H1 (cell line): ENCODE measurements at regions not wholly inside any gene's neighbourhood (a gene's known extent, or its start where the extent isn't known, plus 50 kb on each side); places are given as distances from the start of the nearest gene placed in this dataset.
A peak's percentile ranks its signal among the peaks of the same experiment; 100 is the strongest.

Source experiments
- CTCF ChIA-PET: fragments of 300-600 bp; sonication (Branson Sonifier 250); formaldehyde crosslinking; loops from one replicate; lab custom pipeline; 2021; ENCODE audit not compliant: partially characterized antibody; lab: Charles Lee
- POLR2A ChIA-PET: fragments of 300-600 bp; sonication (Branson Sonifier 250); formaldehyde crosslinking; loops from one replicate; lab custom pipeline; 2021; ENCODE audit warnings: inconsistent platforms; ENCODE audit not compliant: partially characterized antibody; lab: Charles Lee
- DNase-seq, 2 experiments: peaks; one replicate each; pipeline versions ENCODE4 v3.0.0 to v3.0.0-alpha.2; 2010 to 2022; ENCODE audit warnings: low spot score in 2 of 2, low read depth in 1 of 2, mixed read lengths in 1 of 2
- FAIRE-seq: peaks from 2 replicates; lab custom pipeline; 2011; peaks lifted over from hg19 to GRCh38; lab: Jason Lieb, UNC
- H2AFZ ChIP-seq: 2 replicates; pipeline ENCODE4 v1.8.1; 2012; ENCODE audit warnings: low read length, inconsistent platforms
- H2AK5ac ChIP-seq: 2 replicates; pipeline ENCODE4 v1.6.1; 2013; ENCODE audit warnings: low read depth, low read length
- H2BK120ac ChIP-seq: replicated peaks from 2 replicates; pipeline ENCODE3; 2013; ENCODE audit warnings: low read depth, low read length, inconsistent platforms
- H2BK12ac ChIP-seq: 2 replicates; pipeline ENCODE4 v1.6.1; 2013; ENCODE audit warnings: low read depth, low read length
- H2BK15ac ChIP-seq: 2 replicates; pipeline ENCODE4 v1.6.1; 2013; ENCODE audit warnings: low read length
- H2BK20ac ChIP-seq: 2 replicates; pipeline ENCODE4 v1.6.1; 2013; ENCODE audit warnings: low read length
- H2BK5ac ChIP-seq: 2 replicates; pipeline ENCODE4 v1.6.1; 2013; ENCODE audit warnings: low read depth, low read length
- H3K14ac ChIP-seq: 2 replicates; pipeline ENCODE4 v1.6.1; 2013; ENCODE audit warnings: inconsistent platforms; ENCODE audit not compliant: insufficient read length
- H3K18ac ChIP-seq: 2 replicates; pipeline ENCODE4 v1.6.1; 2013; ENCODE audit warnings: low read length; ENCODE audit errors: extremely low read depth
- H3K23ac ChIP-seq: 2 replicates; pipeline ENCODE4 v1.6.1; 2013; ENCODE audit warnings: inconsistent platforms; ENCODE audit not compliant: insufficient read length
- H3K23me2 ChIP-seq: 2 replicates; pipeline ENCODE4 v1.6.1; 2013; ENCODE audit warnings: low read depth, low read length
- H3K27ac ChIP-seq: 2 replicates; pipeline ENCODE4 v1.6.1; 2011; ENCODE audit warnings: low read depth, low read length, inconsistent platforms
- H3K27me3 ChIP-seq, 4 experiments: replicated peaks in 1 of 4; 1 replicate in 1 of 4; 2 replicates in 3 of 4; pipeline versions ENCODE4 v1.6.1 to v1.8.1; 2011 to 2013; ENCODE audit warnings: low read length in 3 of 4, mild to moderate bottlenecking in 3 of 4, inconsistent platforms in 2 of 4, mixed read lengths in 2 of 4, moderate library complexity in 1 of 4; ENCODE audit not compliant: control insufficient read depth in 3 of 4, insufficient read depth in 3 of 4; ENCODE audit errors: extremely low read depth in 1 of 4
- H3K36me3 ChIP-seq, 4 experiments: 2 replicates each; pipeline versions ENCODE4 v1.6.1 to v1.8.1; 2011 to 2013; ENCODE audit warnings: mild to moderate bottlenecking in 4 of 4, low read length in 3 of 4, moderate library complexity in 2 of 4, control low read depth in 1 of 4, inconsistent platforms in 1 of 4; ENCODE audit not compliant: insufficient read depth in 4 of 4, control insufficient read depth in 2 of 4
- H3K4ac ChIP-seq: replicated peaks from 2 replicates; pipeline ENCODE3; 2013; ENCODE audit warnings: low read length, low read depth, mixed read lengths, inconsistent platforms; ENCODE audit not compliant: insufficient read length
- H3K4me1 ChIP-seq, 4 experiments: replicated peaks in 1 of 4; 1 replicate in 1 of 4; 2 replicates in 3 of 4; pipeline versions ENCODE4 v1.6.1 to v1.8.1; 2011 to 2013; ENCODE audit warnings: low read length in 3 of 4, inconsistent platforms in 2 of 4, mixed read lengths in 1 of 4; ENCODE audit not compliant: insufficient read depth in 4 of 4, control insufficient read depth in 3 of 4
- H3K4me2 ChIP-seq, 2 experiments: 2 replicates each; pipeline versions ENCODE4 v1.6.1 to v1.8.1; 2011 to 2013; ENCODE audit warnings: low read depth in 2 of 2, low read length in 2 of 2, control low read depth in 1 of 2, inconsistent platforms in 1 of 2, mild to moderate bottlenecking in 1 of 2; ENCODE audit not compliant: insufficient read depth in 1 of 2
- H3K4me3 ChIP-seq, 4 experiments: fragments of 200-600, 300-600 bp in 1 of 4; sonication (generic), shearing (Covaris generic), sonication (Bioruptor Twin) in 1 of 4; 2 replicates each; pipeline versions ENCODE4 v1.5.1 to v1.8.1; 2011 to 2016; ENCODE audit warnings: low read length in 4 of 4, low read depth in 3 of 4, control low read depth in 2 of 4, inconsistent platforms in 2 of 4, mild to moderate bottlenecking in 2 of 4, mixed read lengths in 1 of 4, moderate library complexity in 1 of 4; ENCODE audit not compliant: insufficient read depth in 2 of 4; ENCODE audit errors: extremely low read depth in 1 of 4
- H3K56ac ChIP-seq: replicated peaks from 2 replicates; pipeline ENCODE3; 2013; ENCODE audit warnings: low read depth, mild to moderate bottlenecking, mixed read lengths, low read length, inconsistent platforms; ENCODE audit not compliant: insufficient read length
- H3K79me1 ChIP-seq: 2 replicates; pipeline ENCODE4 v1.6.1; 2013; ENCODE audit warnings: low read depth, low read length, control low read depth
- H3K79me2 ChIP-seq, 2 experiments: 2 replicates each; pipeline versions ENCODE4 v1.6.1 to v1.8.1; 2012 to 2013; ENCODE audit warnings: low read length in 2 of 2, mild to moderate bottlenecking in 2 of 2, inconsistent platforms in 1 of 2; ENCODE audit not compliant: insufficient read depth in 2 of 2, control insufficient read depth in 1 of 2
- H3K9ac ChIP-seq, 4 experiments: replicated peaks in 1 of 4; 1 replicate in 1 of 4; 2 replicates in 3 of 4; pipeline versions ENCODE4 v1.6.1 to v1.8.1; 2011 to 2013; ENCODE audit warnings: low read depth in 3 of 4, low read length in 3 of 4, control low read depth in 2 of 4, mild to moderate bottlenecking in 2 of 4, moderate library complexity in 2 of 4, inconsistent platforms in 1 of 4; ENCODE audit errors: extremely low read depth in 1 of 4
- H3K9me3 ChIP-seq, 2 experiments: 2 replicates each; pipeline versions ENCODE4 v1.6.1 to v1.8.1; 2012 to 2013; ENCODE audit warnings: mild to moderate bottlenecking in 2 of 2, moderate library complexity in 2 of 2, control low read depth in 1 of 2, inconsistent platforms in 1 of 2, low read depth in 1 of 2, low read length in 1 of 2, mixed read lengths in 1 of 2; ENCODE audit not compliant: insufficient read depth in 2 of 2
- H4K20me1 ChIP-seq, 2 experiments: replicated peaks in 1 of 2; 2 replicates each; pipeline versions ENCODE3 to v1.8.1; 2011 to 2013; ENCODE audit warnings: inconsistent platforms in 2 of 2, low read length in 2 of 2, mild to moderate bottlenecking in 1 of 2; ENCODE audit not compliant: insufficient read depth in 2 of 2, control insufficient read depth in 1 of 2
- H4K5ac ChIP-seq: 2 replicates; pipeline ENCODE4 v1.6.1; 2013; ENCODE audit warnings: low read length, low read depth, mixed read lengths, inconsistent platforms; ENCODE audit not compliant: insufficient read length
- H4K8ac ChIP-seq: 2 replicates; pipeline ENCODE4 v1.8.0; 2013; ENCODE audit warnings: mild to moderate bottlenecking, moderate library complexity, low read length, inconsistent platforms; ENCODE audit not compliant: insufficient read depth; ENCODE audit errors: extremely low read depth
- H4K91ac ChIP-seq: replicated peaks from 2 replicates; pipeline ENCODE3; 2013; ENCODE audit warnings: low read length, mixed read lengths, inconsistent platforms; ENCODE audit not compliant: insufficient read length
- ASH2L ChIP-seq: fragments of 200-600, 300-600 bp; sonication (generic); IDR thresholded peaks from one replicate; pipeline ENCODE4 v1.7.1; 2017; ENCODE audit warnings: low read length
- BCL11A ChIP-seq, 2 experiments: IDR thresholded peaks; one replicate each; pipeline ENCODE4 v1.6.1; 2011; ENCODE audit warnings: low read depth in 2 of 2, low read length in 2 of 2, mild to moderate bottlenecking in 2 of 2
- CBX5 ChIP-seq: fragments of 300-800, 300-1000 bp; sonication (generic); IDR thresholded peaks from 2 replicates; pipeline ENCODE4 v1.7.1; 2016; ENCODE audit warnings: antibody characterized with exemption, low read length, low read depth
- CBX8 ChIP-seq: fragments of 300-800, 300-1000 bp; sonication (generic); IDR thresholded peaks from 2 replicates; pipeline ENCODE4 v1.7.1; 2016; ENCODE audit warnings: low read depth, low read length, borderline replicate concordance
- CHD1 ChIP-seq: IDR thresholded peaks from 2 replicates; pipeline ENCODE4 v1.6.1; 2012; ENCODE audit warnings: low read depth, low read length, improper control_type of control experiment
- KDM1A ChIP-seq: fragments of 200-600, 300-600 bp; sonication (generic); IDR thresholded peaks from 2 replicates; pipeline ENCODE4 v1.7.1; 2016; ENCODE audit warnings: mild to moderate bottlenecking, low read length, borderline replicate concordance
- POLR2A ChIP-seq, 2 experiments: IDR thresholded peaks; 1 replicate in 1 of 2; 2 replicates in 1 of 2; pipeline ENCODE4 v1.6.1; 2011; ENCODE audit warnings: low read depth in 2 of 2, low read length in 2 of 2, mild to moderate bottlenecking in 2 of 2; ENCODE audit errors: control extremely low read depth in 1 of 2
- RFX5 ChIP-seq: IDR thresholded peaks from 2 replicates; pipeline ENCODE4 v1.6.1; 2011; ENCODE audit warnings: low read depth, low read length, improper control_type of control experiment, borderline replicate concordance
- SP2 ChIP-seq: IDR thresholded peaks from 2 replicates; pipeline ENCODE4 v1.6.1; 2012; ENCODE audit warnings: mild to moderate bottlenecking, low read length, inconsistent platforms
- SRF ChIP-seq: IDR thresholded peaks from 2 replicates; pipeline ENCODE4 v1.6.1; 2011; ENCODE audit warnings: mild to moderate bottlenecking, low read depth, low read length, moderate library complexity
- SUZ12 ChIP-seq: fragments of 200-600 bp; sonication (generic); IDR thresholded peaks from 2 replicates; pipeline ENCODE4 v1.6.1; 2012; ENCODE audit warnings: mild to moderate bottlenecking, inconsistent platforms, low read length, moderate library complexity, mixed read lengths
- TAF7 ChIP-seq: optimal IDR thresholded peaks from 2 replicates; pipeline ENCODE3; 2011; ENCODE audit warnings: low read depth, mild to moderate bottlenecking, inconsistent platforms, low read length, moderate library complexity, borderline replicate concordance
- WGBS, 2 experiments: shearing (Covaris generic) in 1 of 2; methylation state at CpG; one replicate each; pipeline versions ENCODE4 v1.1.6 to v1.1.7; 2013 to 2015; ENCODE audit warnings: low lambda C conversion rate in 2 of 2, mixed read lengths in 2 of 2, inconsistent platforms in 1 of 2, low coverage in 1 of 2, missing lambda C conversion rate in 1 of 2; ENCODE audit not compliant: insufficient replicate concordance in 2 of 2, insufficient coverage in 1 of 2, insufficient read length in 1 of 2; ENCODE audit errors: extremely low coverage in 1 of 2, missing lambda C conversion rate in 1 of 2; 5-methylcytosine and 5-hydroxymethylcytosine counted together
- TF ChIP-seq, protein P1 (sequence below): IDR thresholded peaks from 2 replicates; pipeline ENCODE4 v1.6.1; 2012; ENCODE audit warnings: inconsistent platforms

DNA sequence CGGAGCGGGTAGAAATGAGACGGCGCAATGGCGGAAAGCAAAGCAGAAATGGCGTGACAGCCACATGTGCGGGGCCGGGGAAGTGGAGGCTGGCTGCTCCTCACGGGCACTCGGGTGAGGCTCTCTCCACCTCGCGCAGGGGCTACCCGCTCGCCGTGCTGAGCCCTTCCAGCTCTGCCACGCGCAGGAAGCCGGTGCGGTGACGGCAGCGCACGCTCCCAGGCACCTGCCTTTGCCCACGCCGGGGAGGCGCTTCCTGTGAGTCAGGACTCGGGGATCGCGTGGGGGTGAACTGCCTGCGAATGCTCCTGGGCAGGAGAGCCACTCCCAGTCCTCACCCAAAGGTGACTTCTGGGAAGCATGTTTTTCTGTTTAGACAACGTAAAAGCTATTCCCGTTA lies 431.2 kb downstream of the GLRX3 start:
- no peak overlapping the region for H3K23ac ChIP-seq
- no peak overlapping the region for H2AFZ ChIP-seq
- no peak overlapping the region for H4K8ac ChIP-seq
- no peak overlapping the region for H2BK20ac ChIP-seq
- H4K5ac ChIP-seq: no peak overlapping the region
- ChIA-PET POLR2A (no interaction called here), CTCF (interaction anchor here (1.2 to 1.3 kb wide), 2 partner anchors 48 to 119 kb away, joined by 3 read pairs; no protein-coding TSS in a partner anchor)
- H3K36me3 ChIP-seq: no peaks in the 10 kb centered on the region
- H2BK12ac ChIP-seq: no peak overlapping the region
- no peak overlapping the region for H3K18ac ChIP-seq
- H3K79me1 ChIP-seq: no peaks in the 10 kb centered on the region
- no peak overlapping the region for H2AK5ac ChIP-seq
- H3K4me2 ChIP-seq: no peak overlapping the region
- H3K4me3 ChIP-seq: no peak overlapping the region
- H2BK5ac ChIP-seq: no peak overlapping the region
- H3K9me3 ChIP-seq: no peaks in the 10 kb centered on the region
- no peak overlapping the region for H3K56ac ChIP-seq
- DNase-seq: no peak
- no peak overlapping the region for H3K14ac ChIP-seq
- no peak overlapping the region for H2BK15ac ChIP-seq
- no peak for FAIRE-seq
- WGBS, 2 experiments: 98% methylated on average over 19 of the region's 31 CpGs; no CpG with 5 or more reads in 1 of the 2 experiments
- no peak overlapping the region for H3K27ac ChIP-seq
- H2BK120ac ChIP-seq: no peak overlapping the region
- no peaks in the 10 kb centered on the region for H3K79me2 ChIP-seq
- H4K20me1 ChIP-seq: no peaks in the 10 kb centered on the region
- H3K9ac ChIP-seq: no peak overlapping the region
- H3K4me1 ChIP-seq: no peaks in the 10 kb centered on the region
- H3K27me3 ChIP-seq: no peaks in the 10 kb centered on the region
- H4K91ac ChIP-seq: peak overlapping the region; percentile 68
- no peaks in the 10 kb centered on the region for H3K23me2 ChIP-seq
- H3K4ac ChIP-seq: no peak overlapping the region
- TF ChIP-seq, protein P1, sequence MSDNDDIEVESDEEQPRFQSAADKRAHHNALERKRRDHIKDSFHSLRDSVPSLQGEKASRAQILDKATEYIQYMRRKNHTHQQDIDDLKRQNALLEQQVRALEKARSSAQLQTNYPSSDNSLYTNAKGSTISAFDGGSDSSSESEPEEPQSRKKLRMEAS: no peak
- TF ChIP-seq KDM1A (no peak), SP2 (no peak), CBX8 (no peak), TAF7 (no peak), SUZ12 (no peak), CHD1 (no peak), CBX5 (no peak), RFX5 (no peak), BCL11A (IDR thresholded peaks at IDR 0.05; ENCODE audit: low read depth in 2 of 2, low read length in 2 of 2) (no peak), SRF (no peak), POLR2A (IDR thresholded peaks at IDR 0.05; ENCODE audit: control extremely low read depth in 1 of 2, low read depth in 2 of 2, low read length in 2 of 2) (no peak), ASH2L (no peak)
